Mesothelial cell of epicardium (in vitro differentiated cells): ENCODE measurements at regions not wholly inside any gene's neighbourhood (a gene's known extent, or its start where the extent isn't known, plus 50 kb on each side); places are given as distances from the start of the nearest gene placed in this dataset.
"Not testable (repeated sequence)": the region's sequence is repeated elsewhere in the genome, so short reads cannot be mapped to it uniquely, and the experiment has no call there.

ENCODE experiments used
- DNase-seq, 2 experiments: peaks; one replicate each; pipeline ENCODE4 v3.0.0; 2021; ENCODE audit warnings: low spot score in 2 of 2; ENCODE audit not compliant: unreplicated experiment in 2 of 2
- H3K27ac Mint-ChIP-seq: 2 replicates; pipeline ENCODE4 v1.8.0; 2021; ENCODE audit warnings: mixed read lengths
- H3K27me3 Mint-ChIP-seq: 2 replicates; pipeline ENCODE4 v1.8.0; 2021; ENCODE audit warnings: low read depth, mixed read lengths
- H3K36me3 Mint-ChIP-seq: 2 replicates; pipeline ENCODE4 v1.8.0; 2021; ENCODE audit warnings: mixed read lengths
- H3K4me1 Mint-ChIP-seq: 2 replicates; pipeline ENCODE4 v1.8.0; 2021; ENCODE audit warnings: mixed read lengths
- H3K4me3 Mint-ChIP-seq: 2 replicates; pipeline ENCODE4 v1.8.0; 2021; ENCODE audit warnings: mild to moderate bottlenecking, moderate library complexity, mixed read lengths
- H3K9me3 Mint-ChIP-seq: 2 replicates; pipeline ENCODE4 v1.8.0; 2021; ENCODE audit warnings: mixed read lengths
- TF ChIP-seq, protein P1 (sequence below): fragments of 200-600 bp; sonication (generic); IDR thresholded peaks from one replicate; pipeline ENCODE4 v1.5.0; 2021; ENCODE audit warnings: antibody characterized with exemption; ENCODE audit not compliant: unreplicated experiment

DNA sequence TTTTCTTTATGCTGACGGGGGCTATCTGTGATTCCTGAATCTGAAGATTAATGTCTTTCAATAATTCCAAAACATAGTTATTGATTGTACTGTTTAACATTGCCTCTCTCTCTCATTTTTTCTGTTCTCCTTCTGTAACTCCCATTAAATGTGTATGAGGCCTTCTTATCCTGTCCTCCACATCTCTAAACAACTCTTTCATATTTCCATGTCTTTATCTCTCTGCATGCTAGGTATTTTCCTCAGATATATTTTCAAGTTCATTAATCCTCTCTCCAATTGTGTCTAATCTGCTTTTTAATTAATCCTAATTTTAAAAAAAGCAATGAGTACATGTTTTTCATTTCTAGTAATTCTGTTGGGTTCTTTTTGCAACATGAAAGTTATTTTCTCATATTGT is 173.2 kb downstream of the TLE3 start:
- peaks cover 3% of the 10 kb centered on the region for H3K4me1 Mint-ChIP-seq

DNA sequence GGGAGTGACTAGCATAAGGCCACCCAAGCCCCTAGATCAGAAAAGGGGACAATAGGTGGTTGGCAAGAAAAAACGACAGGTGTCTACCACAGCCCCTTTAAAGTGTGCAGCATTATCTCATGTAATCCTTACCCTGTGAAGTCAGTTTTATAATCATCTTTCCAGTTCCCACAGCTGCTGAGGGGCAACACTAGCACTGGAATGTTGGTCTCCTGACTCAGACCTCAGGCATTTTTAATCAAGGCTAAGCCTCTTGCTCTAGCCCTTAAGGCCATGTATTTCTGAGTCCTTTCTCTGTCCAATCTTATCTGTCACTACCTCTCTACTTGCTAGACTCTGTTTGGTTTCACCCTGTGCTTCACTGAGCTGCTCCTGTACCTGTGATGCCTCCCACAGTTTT is 171.7 kb downstream of the TLE3 start:
- no peak overlapping the region for H3K4me3 Mint-ChIP-seq
- TF ChIP-seq, protein P1, sequence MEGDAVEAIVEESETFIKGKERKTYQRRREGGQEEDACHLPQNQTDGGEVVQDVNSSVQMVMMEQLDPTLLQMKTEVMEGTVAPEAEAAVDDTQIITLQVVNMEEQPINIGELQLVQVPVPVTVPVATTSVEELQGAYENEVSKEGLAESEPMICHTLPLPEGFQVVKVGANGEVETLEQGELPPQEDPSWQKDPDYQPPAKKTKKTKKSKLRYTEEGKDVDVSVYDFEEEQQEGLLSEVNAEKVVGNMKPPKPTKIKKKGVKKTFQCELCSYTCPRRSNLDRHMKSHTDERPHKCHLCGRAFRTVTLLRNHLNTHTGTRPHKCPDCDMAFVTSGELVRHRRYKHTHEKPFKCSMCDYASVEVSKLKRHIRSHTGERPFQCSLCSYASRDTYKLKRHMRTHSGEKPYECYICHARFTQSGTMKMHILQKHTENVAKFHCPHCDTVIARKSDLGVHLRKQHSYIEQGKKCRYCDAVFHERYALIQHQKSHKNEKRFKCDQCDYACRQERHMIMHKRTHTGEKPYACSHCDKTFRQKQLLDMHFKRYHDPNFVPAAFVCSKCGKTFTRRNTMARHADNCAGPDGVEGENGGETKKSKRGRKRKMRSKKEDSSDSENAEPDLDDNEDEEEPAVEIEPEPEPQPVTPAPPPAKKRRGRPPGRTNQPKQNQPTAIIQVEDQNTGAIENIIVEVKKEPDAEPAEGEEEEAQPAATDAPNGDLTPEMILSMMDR: no peak
- H3K36me3 Mint-ChIP-seq: peaks cover 4% of the 10 kb centered on the region
- no peaks in the 10 kb centered on the region for H3K4me1 Mint-ChIP-seq
- H3K27ac Mint-ChIP-seq: no peak overlapping the region
- no peaks in the 10 kb centered on the region for H3K27me3 Mint-ChIP-seq
- H3K9me3 Mint-ChIP-seq: peaks cover 50% of the 10 kb centered on the region
- no peak for DNase-seq

More for the DNA sequence above, 173.2 kb downstream of the TLE3 start:
- H3K4me3 Mint-ChIP-seq: no peak overlapping the region
- H3K27me3 Mint-ChIP-seq: no peaks in the 10 kb centered on the region
- DNase-seq: no peak
- peaks cover 4% of the 10 kb centered on the region for H3K36me3 Mint-ChIP-seq
- TF ChIP-seq, protein P1: no peak
- no peak overlapping the region for H3K27ac Mint-ChIP-seq
- peaks cover 46% of the 10 kb centered on the region for H3K9me3 Mint-ChIP-seq

DNA sequence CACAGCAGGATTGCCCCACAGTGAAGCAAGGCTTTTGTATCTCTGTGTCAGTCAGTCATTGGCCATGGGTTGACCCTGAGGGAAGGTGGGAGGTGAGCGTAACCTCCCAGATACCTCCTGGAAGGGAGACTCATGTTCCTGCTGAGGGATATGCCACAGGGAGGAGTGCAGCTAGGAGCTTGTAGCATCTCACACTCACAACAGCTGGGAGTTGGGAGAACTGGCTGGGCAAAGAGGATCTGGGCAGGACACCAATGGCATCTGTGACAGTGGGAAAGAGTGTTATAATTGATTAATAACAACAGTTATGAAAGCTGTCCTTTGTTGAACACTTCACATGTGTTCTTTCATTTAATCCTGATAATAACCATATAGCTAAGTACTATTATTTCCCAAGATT is 171.0 kb downstream of the TLE3 start:
- Mint-ChIP-seq H3K27me3 (no peaks in the 10 kb centered on the region), H3K4me3 (no peak overlapping the region), H3K27ac (no peak overlapping the region), H3K4me1 (no peaks in the 10 kb centered on the region), H3K36me3 (peaks cover 4% of the 10 kb centered on the region), H3K9me3 (peaks cover 50% of the 10 kb centered on the region)
- TF ChIP-seq, protein P1: no peak
- DNase-seq: no peak

DNA sequence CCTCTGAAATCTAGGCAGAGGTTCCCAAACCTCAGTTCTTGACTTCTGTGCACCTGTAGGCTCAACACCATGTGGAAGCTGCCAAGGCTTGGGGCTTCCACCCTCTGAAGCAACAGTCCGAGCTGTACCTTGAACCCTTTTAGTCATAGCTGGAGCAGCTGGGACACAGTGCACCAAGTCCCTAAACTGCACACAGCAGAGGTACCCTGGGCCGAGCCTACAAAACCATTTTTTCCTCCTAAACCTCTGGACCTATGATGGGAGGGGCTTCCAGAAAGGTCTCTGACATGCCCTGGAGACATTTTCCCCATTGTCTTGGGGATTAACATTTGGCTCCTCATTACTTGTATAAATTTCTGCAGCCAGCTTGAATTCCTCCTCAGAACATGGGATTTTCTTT is 168.8 kb downstream of the TLE3 start:
- H3K27ac Mint-ChIP-seq, H3K4me3 Mint-ChIP-seq: not testable (repeated sequence)
- H3K27me3 Mint-ChIP-seq: peaks cover 14% of the 10 kb centered on the region

DNA sequence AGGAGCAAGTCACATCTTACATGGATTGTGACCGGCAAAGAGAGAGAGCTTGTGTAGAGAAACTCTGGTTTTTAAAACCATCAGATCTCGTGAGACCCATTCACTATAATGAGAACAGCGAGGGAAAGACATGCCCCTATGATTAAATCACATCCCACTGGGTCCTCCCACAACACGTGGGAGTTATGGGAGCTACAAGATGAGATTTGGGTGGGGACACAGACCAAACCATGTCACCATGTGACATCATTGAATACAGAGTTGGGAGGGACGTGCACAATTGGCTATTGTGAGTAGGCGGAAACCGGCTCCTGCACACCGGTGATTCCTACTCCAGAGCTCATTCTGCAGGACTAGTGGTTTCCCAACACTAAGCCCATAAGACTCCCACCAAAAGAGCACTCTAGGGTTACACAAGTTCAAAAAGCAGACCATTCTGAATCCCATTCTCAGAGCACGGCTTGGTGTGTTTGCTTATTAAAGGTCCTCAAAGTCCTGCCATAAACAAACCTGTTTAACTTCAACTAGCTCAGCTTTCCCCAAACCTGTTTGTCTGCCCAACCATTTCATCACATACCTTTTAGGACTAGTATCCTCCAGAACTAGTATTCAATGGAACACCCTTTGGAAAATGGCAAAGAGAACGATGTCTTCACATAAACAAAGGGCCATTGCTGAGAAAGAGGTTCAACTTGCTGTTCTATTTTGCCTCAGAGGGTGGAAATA is 167.6 kb downstream of the TLE3 start:
- H3K4me3 Mint-ChIP-seq: no peak overlapping the region
- no peaks in the 10 kb centered on the region for H3K36me3 Mint-ChIP-seq
- H3K27me3 Mint-ChIP-seq: peaks cover 26% of the 10 kb centered on the region
- H3K4me1 Mint-ChIP-seq: no peaks in the 10 kb centered on the region
- peaks cover 33% of the 10 kb centered on the region for H3K9me3 Mint-ChIP-seq
- no peak overlapping the region for H3K27ac Mint-ChIP-seq
- TF ChIP-seq, protein P1: no peak
- no peak for DNase-seq

More for the DNA sequence above, 168.8 kb downstream of the TLE3 start:
- peaks cover 41% of the 10 kb centered on the region for H3K9me3 Mint-ChIP-seq
- not testable (repeated sequence) for H3K36me3 Mint-ChIP-seq, DNase-seq, H3K4me1 Mint-ChIP-seq

DNA sequence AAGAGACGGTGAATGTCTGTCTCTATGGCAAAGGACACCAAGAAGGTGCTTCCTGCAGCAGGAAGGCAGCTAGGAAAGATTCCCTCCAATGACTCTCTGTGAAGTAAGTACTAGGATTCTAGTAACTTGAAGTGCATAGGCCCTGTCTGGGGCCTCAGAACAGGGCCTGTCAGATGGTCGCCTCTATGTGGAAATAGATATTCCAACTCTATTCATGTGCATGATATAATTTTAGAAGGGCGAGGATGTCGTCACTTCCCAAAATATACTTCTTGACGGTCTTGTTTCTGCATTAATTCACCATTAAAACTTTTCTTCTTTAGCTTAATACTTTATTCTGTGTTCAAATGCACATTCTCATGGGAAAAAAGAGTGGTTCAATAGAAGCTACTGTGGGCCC is 167.0 kb downstream of the TLE3 start:
- H3K9me3 Mint-ChIP-seq: peaks cover 36% of the 10 kb centered on the region
- TF ChIP-seq, protein P1: no peak
- DNase-seq: no peak
- no peaks in the 10 kb centered on the region for H3K4me1 Mint-ChIP-seq
- no peak overlapping the region for H3K4me3 Mint-ChIP-seq
- H3K27ac Mint-ChIP-seq: no peak overlapping the region
- H3K36me3 Mint-ChIP-seq: no peaks in the 10 kb centered on the region
- peaks cover 33% of the 10 kb centered on the region for H3K27me3 Mint-ChIP-seq
